ENCODE measurements at regions not wholly inside any gene's neighbourhood (a gene's known extent, or its start where the extent isn't known, plus 50 kb on each side); places are given as distances from the start of the nearest gene placed in this dataset.

GRCh38 chr2:7666596-7667259 is 749.5 kb downstream of the RNF144A start:
- Mint-ChIP-seq H3K27ac (no peak overlapping the region), H3K9me3 (no peaks in the 10 kb centered on the region), H3K4me3 (no peak overlapping the region), H3K4me1 (no peaks in the 10 kb centered on the region), H3K36me3 (ENCODE audit: low read depth) (no peaks in the 10 kb centered on the region), H3K27me3 (ENCODE audit: insufficient read depth) (no peaks in the 10 kb centered on the region)
- H3K27ac ChIP-seq (ENCODE audit: low read depth, low read length): no peak overlapping the region
- no peaks in the 10 kb centered on the region for H3K4me1 ChIP-seq (ENCODE audit: control insufficient read depth, insufficient read depth, low read length)
- 93% methylated on average over 7 to 10 of the region's 10 CpGs for WGBS, 2 experiments (ENCODE audit: insufficient coverage in 1 of 2, insufficient read length in 1 of 2)
- no peaks in the 10 kb centered on the region for H3K27me3 ChIP-seq (ENCODE audit: control insufficient read depth, insufficient read depth, low read length, poor library complexity, severe bottlenecking)
- TF ChIP-seq CTCF (conservative IDR thresholded peaks at IDR 0.05): no peak
- no peak overlapping the region for H3K4me3 ChIP-seq (ENCODE audit: low read length)
- DNase-seq: no peak
- no peak overlapping the region for H3K9ac ChIP-seq (ENCODE audit: extremely low read depth, low read length, poor library complexity, severe bottlenecking)
- H3K36me3 ChIP-seq (ENCODE audit: control insufficient read depth, insufficient read depth, low read length): no peaks in the 10 kb centered on the region
- no peaks in the 10 kb centered on the region for H3K9me3 ChIP-seq (ENCODE audit: control insufficient read depth, low read length)

GRCh38 chr2:7667260-7667757 is 750.1 kb downstream of the RNF144A start:
- Histone ChIP-seq H3K4me1 (ENCODE audit: control insufficient read depth, insufficient read depth, low read length) (no peaks in the 10 kb centered on the region), H3K27ac (ENCODE audit: low read depth, low read length) (no peak overlapping the region), H3K27me3 (ENCODE audit: control insufficient read depth, insufficient read depth, low read length, poor library complexity, severe bottlenecking) (no peaks in the 10 kb centered on the region), H3K36me3 (ENCODE audit: control insufficient read depth, insufficient read depth, low read length) (no peaks in the 10 kb centered on the region), H3K9me3 (ENCODE audit: control insufficient read depth, low read length) (no peaks in the 10 kb centered on the region), H3K4me3 (ENCODE audit: low read length) (no peak overlapping the region), H3K9ac (ENCODE audit: extremely low read depth, low read length, poor library complexity, severe bottlenecking) (no peak overlapping the region)
- DNase-seq: no peak
- H3K27me3 Mint-ChIP-seq (ENCODE audit: insufficient read depth): peaks cover 2% of the 10 kb centered on the region
- 95% methylated on average over 5 of the region's 5 CpGs; no CpG with 5 or more reads in 1 of the 2 experiments for WGBS, 2 experiments (ENCODE audit: insufficient coverage in 1 of 2, insufficient read length in 1 of 2)
- H3K9me3 Mint-ChIP-seq: no peaks in the 10 kb centered on the region
- no peak for TF ChIP-seq CTCF (conservative IDR thresholded peaks at IDR 0.05)
- no peaks in the 10 kb centered on the region for H3K36me3 Mint-ChIP-seq (ENCODE audit: low read depth)
- no peak overlapping the region for H3K27ac Mint-ChIP-seq
- H3K4me1 Mint-ChIP-seq: peaks cover 2% of the 10 kb centered on the region
- H3K4me3 Mint-ChIP-seq: no peak overlapping the region

GRCh38 chr2:7670905-7671641 is 753.9 kb downstream of the RNF144A start:
- no peak overlapping the region for H3K4me3 Mint-ChIP-seq
- no peak overlapping the region for H3K27ac ChIP-seq (ENCODE audit: low read depth, low read length)
- TF ChIP-seq CTCF (conservative IDR thresholded peaks at IDR 0.05): no peak
- 91 to 93% methylated on average over 10 to 11 of the region's 11 CpGs for WGBS, 2 experiments (ENCODE audit: insufficient coverage in 1 of 2, insufficient read length in 1 of 2)
- H3K27me3 ChIP-seq (ENCODE audit: control insufficient read depth, insufficient read depth, low read length, poor library complexity, severe bottlenecking): no peaks in the 10 kb centered on the region
- H3K4me1 ChIP-seq (ENCODE audit: control insufficient read depth, insufficient read depth, low read length): no peaks in the 10 kb centered on the region
- DNase-seq: no peak
- no peaks in the 10 kb centered on the region for H3K36me3 ChIP-seq (ENCODE audit: control insufficient read depth, insufficient read depth, low read length)
- H3K27me3 Mint-ChIP-seq (ENCODE audit: insufficient read depth): peaks cover 14% of the 10 kb centered on the region
- no peaks in the 10 kb centered on the region for H3K9me3 ChIP-seq (ENCODE audit: control insufficient read depth, low read length)
- H3K9ac ChIP-seq (ENCODE audit: extremely low read depth, low read length, poor library complexity, severe bottlenecking): no peak overlapping the region
- H3K4me3 ChIP-seq (ENCODE audit: low read length): no peak overlapping the region
- no peak overlapping the region for H3K27ac Mint-ChIP-seq
- H3K9me3 Mint-ChIP-seq: no peaks in the 10 kb centered on the region
- H3K36me3 Mint-ChIP-seq (ENCODE audit: low read depth): no peaks in the 10 kb centered on the region
- peaks cover 2% of the 10 kb centered on the region for H3K4me1 Mint-ChIP-seq

All from endodermal cell (in vitro differentiated cells).